HepG2 (cell line): ENCODE measurements at regions not wholly inside any gene's neighbourhood (a gene's known extent, or its start where the extent isn't known, plus 50 kb on each side); places are given as distances from the start of the nearest gene placed in this dataset.

Experiments
- BRD4 ChIP-seq: sonication (generic); formaldehyde crosslinking; IDR thresholded peaks from 2 replicates; pipeline ENCODE4 v1.4.0; 2020; ENCODE audit warnings: missing genetic modification reagents
- CEBPB ChIP-seq: IDR thresholded peaks from 2 replicates; pipeline ENCODE4 v1.6.1; 2011; ENCODE audit warnings: low read depth, low read length, improper control_type of control experiment, borderline replicate concordance
- FOSL2 ChIP-seq: sonication (generic); formaldehyde crosslinking; IDR thresholded peaks from 2 replicates; pipeline ENCODE4 v1.4.0; 2020; ENCODE audit warnings: missing genetic modification reagents
- IRX3 ChIP-seq: sonication (generic); formaldehyde crosslinking; IDR thresholded peaks from 2 replicates; pipeline ENCODE4 v1.8.1; 2023; ENCODE audit warnings: mild to moderate bottlenecking, low read depth, missing genetic modification reagents, borderline replicate concordance
- KLF15 ChIP-seq: sonication (generic); formaldehyde crosslinking; IDR thresholded peaks from 2 replicates; pipeline ENCODE4 v1.8.1; 2023; ENCODE audit warnings: borderline replicate concordance, mild to moderate bottlenecking, inconsistent platforms, missing genetic modification reagents, mixed read lengths
- RNF2 ChIP-seq: fragments of 450-650 bp; conservative IDR thresholded peaks from 2 replicates; pipeline ENCODE4 v1.6.1; 2016; ENCODE audit warnings: low read depth
- SMARCC2 ChIP-seq: fragments of 450-650 bp; IDR thresholded peaks from 2 replicates; pipeline ENCODE4 v1.6.1; 2017; ENCODE audit warnings: antibody characterized with exemption, mild to moderate bottlenecking
- SOX13 ChIP-seq, 3 experiments: fragments of 450-650 bp in 1 of 3; sonication (generic) in 1 of 3; formaldehyde crosslinking in 1 of 3; IDR thresholded peaks in 2 of 3; conservative IDR thresholded peaks in 1 of 3; 2 replicates each; pipeline versions ENCODE4 v1.5.0 to v1.6.1; 2016 to 2020; ENCODE audit warnings: antibody characterized with exemption in 1 of 3, mild to moderate bottlenecking in 1 of 3, missing compliant biosample characterization in 1 of 3, missing genetic modification reagents in 1 of 3, moderate library complexity in 1 of 3
- SOX6 ChIP-seq, 2 experiments: fragments of 450-650 bp in 1 of 2; sonication (generic) in 1 of 2; formaldehyde crosslinking in 1 of 2; IDR thresholded peaks; 2 replicates each; pipeline versions ENCODE4 v1.4.0 to v1.6.1; 2017 to 2020; ENCODE audit warnings: antibody characterized with exemption in 1 of 2, mild to moderate bottlenecking in 1 of 2, missing genetic modification reagents in 1 of 2
- ZNF430 ChIP-seq: sonication (generic); formaldehyde crosslinking; IDR thresholded peaks from 2 replicates; pipeline ENCODE4 v1.9.0; 2021; ENCODE audit warnings: mild to moderate bottlenecking, missing genetic modification reagents
- ZNF746 ChIP-seq: sonication (generic); formaldehyde crosslinking; IDR thresholded peaks from 2 replicates; pipeline ENCODE4 v1.8.0; 2022; ENCODE audit warnings: mild to moderate bottlenecking, missing genetic modification reagents
- TF ChIP-seq, protein P1 (sequence below): sonication (generic); formaldehyde crosslinking; IDR thresholded peaks from 2 replicates; pipeline ENCODE4 v1.5.0; 2020; ENCODE audit warnings: mild to moderate bottlenecking, missing genetic modification reagents
- TF ChIP-seq, protein P2 (sequence below): sonication (generic); formaldehyde crosslinking; IDR thresholded peaks from 2 replicates; pipeline ENCODE4 v1.5.1; 2020; ENCODE audit warnings: mild to moderate bottlenecking, missing genetic modification reagents
- TF ChIP-seq, protein P3 (sequence below): sonication (generic); formaldehyde crosslinking; IDR thresholded peaks from 2 replicates; pipeline ENCODE4 v1.9.0; 2021; ENCODE audit warnings: missing genetic modification reagents, borderline replicate concordance

DNA sequence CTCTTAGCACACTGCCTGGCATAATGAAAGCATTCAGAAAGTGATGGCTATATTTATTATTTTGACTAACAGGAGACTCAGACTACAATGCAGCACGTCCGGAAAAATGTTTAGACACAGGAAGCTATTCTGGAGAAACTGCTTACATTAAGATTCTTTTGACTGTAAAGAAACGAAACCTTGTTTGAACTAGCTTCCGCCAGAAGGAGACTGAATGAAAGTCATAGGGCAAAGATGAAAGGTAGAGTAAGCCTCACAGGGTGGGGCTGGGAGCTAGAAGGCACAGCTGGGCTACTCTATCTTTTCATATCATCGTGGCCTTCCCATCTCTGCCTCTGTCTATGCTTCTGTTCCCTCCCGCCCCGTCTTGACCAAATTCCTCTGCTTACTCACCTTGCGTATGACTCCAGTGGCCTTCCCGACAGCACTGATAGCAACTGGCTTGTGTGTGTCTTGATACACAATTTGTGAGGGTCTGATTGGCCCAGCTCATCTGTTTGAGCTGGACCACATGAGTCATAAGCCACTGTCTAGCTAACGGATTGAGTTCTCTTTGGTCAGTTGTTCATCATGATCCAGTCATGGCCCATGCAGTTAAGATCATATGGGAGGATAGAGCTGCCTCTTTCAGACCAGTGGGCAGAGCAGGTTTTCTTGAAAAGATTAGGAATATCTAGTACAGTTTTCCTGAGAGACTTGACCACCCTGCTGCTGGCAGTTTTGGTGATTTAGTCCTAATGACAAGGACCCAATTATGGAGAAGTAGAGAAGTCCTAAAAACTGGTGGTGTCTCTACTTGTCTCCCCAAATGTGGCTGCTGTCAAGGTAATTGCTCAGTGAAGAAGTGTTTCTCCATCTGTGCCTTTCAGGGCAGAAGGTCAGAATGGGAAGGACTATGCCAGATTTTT lies 151.5 kb upstream of the SLC38A2 start (continued):
- TF ChIP-seq, protein P1, sequence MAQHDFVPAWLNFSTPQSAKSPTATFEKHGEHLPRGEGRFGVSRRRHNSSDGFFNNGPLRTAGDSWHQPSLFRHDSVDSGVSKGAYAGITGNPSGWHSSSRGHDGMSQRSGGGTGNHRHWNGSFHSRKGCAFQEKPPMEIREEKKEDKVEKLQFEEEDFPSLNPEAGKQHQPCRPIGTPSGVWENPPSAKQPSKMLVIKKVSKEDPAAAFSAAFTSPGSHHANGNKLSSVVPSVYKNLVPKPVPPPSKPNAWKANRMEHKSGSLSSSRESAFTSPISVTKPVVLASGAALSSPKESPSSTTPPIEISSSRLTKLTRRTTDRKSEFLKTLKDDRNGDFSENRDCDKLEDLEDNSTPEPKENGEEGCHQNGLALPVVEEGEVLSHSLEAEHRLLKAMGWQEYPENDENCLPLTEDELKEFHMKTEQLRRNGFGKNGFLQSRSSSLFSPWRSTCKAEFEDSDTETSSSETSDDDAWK (CRISPR knock-in tag) = no peak
- TF ChIP-seq ZNF430 (CRISPR knock-in tag) = no peak
- TF ChIP-seq IRX3 (CRISPR knock-in tag) = no peak
- no peak for TF ChIP-seq SOX6 (IDR thresholded peaks at IDR 0.05)
- peak; percentile 77 for TF ChIP-seq SOX6 (CRISPR knock-in tag; IDR thresholded peaks at IDR 0.05)
- TF ChIP-seq, protein P2, sequence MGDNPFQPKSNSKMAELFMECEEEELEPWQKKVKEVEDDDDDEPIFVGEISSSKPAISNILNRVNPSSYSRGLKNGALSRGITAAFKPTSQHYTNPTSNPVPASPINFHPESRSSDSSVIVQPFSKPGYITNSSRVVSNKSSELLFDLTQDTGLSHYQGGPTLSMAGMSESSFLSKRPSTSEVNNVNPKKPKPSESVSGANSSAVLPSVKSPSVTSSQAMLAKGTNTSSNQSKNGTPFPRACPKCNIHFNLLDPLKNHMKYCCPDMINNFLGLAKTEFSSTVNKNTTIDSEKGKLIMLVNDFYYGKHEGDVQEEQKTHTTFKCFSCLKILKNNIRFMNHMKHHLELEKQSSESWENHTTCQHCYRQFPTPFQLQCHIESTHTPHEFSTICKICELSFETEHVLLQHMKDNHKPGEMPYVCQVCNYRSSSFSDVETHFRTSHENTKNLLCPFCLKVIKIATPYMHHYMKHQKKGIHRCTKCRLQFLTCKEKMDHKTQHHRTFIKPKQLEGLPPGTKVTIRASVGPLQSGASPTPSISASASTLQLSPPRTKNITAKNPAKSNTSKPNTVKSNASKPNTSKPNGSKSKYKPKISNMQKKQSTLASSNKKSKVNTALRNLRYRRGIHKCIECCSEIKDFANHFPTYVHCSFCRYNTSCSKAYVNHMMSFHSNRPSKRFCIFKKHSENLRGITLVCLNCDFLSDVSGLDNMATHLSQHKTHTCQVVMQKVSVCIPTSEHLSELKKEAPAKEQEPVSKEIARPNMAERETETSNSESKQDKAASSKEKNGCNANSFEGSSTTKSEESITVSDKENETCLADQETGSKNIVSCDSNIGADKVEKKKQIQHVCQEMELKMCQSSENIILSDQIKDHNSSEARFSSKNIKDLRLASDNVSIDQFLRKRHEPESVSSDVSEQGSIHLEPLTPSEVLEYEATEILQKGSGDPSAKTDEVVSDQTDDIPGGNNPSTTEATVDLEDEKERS = peak; percentile 65; the same call in 1 of the 2 replicates
- no peak for TF ChIP-seq RNF2
- no peak for TF ChIP-seq BRD4 (CRISPR knock-in tag)
- TF ChIP-seq CEBPB = no peak
- no peak for TF ChIP-seq KLF15 (CRISPR knock-in tag)
- TF ChIP-seq ZNF746 = no peak
- 0 out of 2 replicates have a peak, but pooled peaks have one; percentile 10 for TF ChIP-seq SOX13 (IDR thresholded peaks at IDR 0.05)
- TF ChIP-seq SOX13 (CRISPR knock-in tag; conservative IDR thresholded peaks at IDR 0.05 in 1 of 2, IDR thresholded peaks at IDR 0.05 in 1 of 2) = peak in 1 of 2 experiments; percentile 83; a peak in 2 of 4 replicates
- TF ChIP-seq, protein P3, sequence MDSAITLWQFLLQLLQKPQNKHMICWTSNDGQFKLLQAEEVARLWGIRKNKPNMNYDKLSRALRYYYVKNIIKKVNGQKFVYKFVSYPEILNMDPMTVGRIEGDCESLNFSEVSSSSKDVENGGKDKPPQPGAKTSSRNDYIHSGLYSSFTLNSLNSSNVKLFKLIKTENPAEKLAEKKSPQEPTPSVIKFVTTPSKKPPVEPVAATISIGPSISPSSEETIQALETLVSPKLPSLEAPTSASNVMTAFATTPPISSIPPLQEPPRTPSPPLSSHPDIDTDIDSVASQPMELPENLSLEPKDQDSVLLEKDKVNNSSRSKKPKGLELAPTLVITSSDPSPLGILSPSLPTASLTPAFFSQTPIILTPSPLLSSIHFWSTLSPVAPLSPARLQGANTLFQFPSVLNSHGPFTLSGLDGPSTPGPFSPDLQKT (CRISPR knock-in tag) = no peak
- TF ChIP-seq FOSL2 = peak; percentile 96
- TF ChIP-seq SMARCC2 = no peak
